ENCODE measurements at regions not wholly inside any gene's neighbourhood (a gene's known extent, or its start where the extent isn't known, plus 50 kb on each side); places are given as distances from the start of the nearest gene placed in this dataset.
"Not testable (repeated sequence)": the region's sequence is repeated elsewhere in the genome, so short reads cannot be mapped to it uniquely, and the experiment has no call there.

DNA sequence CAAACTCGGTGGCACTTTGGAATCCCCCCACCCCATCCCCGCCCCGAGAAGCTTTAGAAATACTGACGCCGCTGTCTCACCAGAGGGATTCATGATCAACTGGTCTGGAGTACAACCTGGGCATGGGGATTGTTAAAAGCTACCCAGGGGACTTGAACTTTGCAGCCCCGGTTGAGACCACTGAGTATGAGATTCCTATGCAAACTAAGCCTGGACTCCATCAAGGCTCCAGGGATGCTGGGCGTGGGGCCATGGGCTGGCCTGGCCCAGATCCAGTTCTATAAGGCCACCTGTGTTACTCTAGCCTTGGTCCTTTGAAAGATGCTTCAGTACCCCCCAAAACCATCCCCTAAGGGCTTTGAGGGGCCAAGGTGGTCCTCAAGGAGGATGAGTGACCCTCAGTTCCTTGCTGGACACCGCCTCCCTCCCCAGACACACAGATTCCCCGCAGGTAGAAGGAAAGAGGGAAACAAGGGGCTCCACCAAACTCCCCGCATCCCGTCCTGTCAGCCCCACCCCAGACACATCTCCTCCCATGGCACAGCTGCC, 68.5 kb downstream of the MRPL36 start:
- DNase-seq (ENCODE audit: low read depth): no peak

DNA sequence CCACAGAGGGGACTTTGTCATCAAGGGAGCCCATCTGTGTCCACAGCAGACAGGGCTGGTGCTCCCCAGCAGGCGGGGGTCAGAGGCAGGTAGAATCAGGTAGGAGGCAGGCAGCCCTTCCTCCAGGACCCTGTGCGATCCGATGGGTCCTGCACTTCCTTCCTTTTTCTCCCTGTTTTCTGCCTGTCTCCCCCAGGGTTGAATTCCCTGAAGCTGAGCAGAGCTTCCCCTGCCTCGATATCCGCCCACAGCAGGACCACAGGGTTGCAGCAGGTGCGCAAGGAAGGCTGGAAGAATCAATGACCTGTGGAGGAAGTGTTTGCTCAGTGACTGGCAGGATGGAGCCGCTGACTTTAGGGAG, 69.2 kb downstream of the MRPL36 start:
- DNase-seq (ENCODE audit: low read depth): no peak

DNA sequence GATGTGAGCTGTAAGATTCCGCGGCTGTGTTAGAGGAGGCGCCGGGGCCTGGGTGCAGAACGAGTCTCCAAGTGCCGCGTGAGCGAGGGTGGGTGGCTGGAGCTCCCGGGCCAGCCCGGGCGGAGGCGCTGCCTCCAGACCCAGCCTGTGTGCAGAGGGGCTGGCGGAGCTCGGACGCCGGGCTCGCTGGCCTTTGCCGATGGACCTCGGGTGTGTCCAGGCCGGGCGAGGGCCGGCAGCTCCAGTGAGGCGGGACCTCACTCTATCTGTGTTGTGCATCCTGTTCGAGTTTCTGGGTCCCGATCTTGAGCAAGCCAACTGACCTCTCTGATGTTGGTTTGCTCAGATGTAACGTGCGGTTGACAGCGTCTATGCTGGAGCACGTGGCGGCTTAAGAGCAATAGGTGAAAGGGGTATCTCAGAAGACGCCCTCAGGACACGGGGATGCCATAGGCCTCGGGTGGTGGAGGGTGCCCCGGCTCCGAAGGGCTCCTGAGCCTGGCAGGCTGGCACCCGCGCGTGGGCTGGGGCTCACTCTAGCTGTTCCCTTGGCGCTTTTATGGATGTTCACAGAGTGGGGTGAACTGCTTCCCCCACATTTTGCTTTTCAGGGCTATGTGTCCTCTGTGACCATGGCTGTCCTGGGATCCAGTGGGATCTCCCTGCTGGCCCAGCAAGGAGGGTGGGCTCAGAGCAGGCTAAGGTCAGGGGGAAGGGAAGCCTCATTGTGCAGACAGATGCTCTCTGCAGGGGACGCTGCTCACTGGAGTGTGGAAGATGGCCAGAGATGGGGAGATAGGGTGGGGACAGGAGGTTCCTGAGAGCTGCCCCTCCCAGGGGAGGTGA, 69.8 kb downstream of the MRPL36 start:
- DNase-seq (ENCODE audit: low read depth): no peak

- DNase-seq (ENCODE audit: low read depth): no peak
These were observed 70.8 kb downstream of the MRPL36 start for GRCh38 chr5:1728846-1729245.

GRCh38 chr5:1727571-1727970, 72.1 kb downstream of the MRPL36 start:
- no peak for DNase-seq (ENCODE audit: low read depth)

DNA sequence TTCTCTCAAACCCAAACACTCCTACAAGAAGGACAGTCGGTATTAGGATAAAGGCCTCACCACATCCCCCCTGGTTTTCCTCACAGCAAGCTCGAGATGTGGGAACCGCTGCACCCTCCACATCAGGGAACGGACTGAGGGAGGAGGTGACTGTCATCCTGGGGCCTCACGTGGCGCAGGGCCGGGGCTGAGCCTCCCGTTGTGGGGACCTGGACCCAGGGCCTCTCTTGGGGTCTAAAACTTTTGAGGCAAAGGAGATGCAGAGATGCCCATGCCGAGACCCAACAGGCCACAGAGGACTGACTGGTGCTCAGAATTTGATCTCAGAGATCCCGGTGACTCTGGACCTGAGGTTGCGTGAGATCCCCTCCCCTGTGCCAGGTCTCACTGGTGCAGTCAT, 72.7 kb downstream of the MRPL36 start:
- no peak for DNase-seq (ENCODE audit: low read depth)

DNA sequence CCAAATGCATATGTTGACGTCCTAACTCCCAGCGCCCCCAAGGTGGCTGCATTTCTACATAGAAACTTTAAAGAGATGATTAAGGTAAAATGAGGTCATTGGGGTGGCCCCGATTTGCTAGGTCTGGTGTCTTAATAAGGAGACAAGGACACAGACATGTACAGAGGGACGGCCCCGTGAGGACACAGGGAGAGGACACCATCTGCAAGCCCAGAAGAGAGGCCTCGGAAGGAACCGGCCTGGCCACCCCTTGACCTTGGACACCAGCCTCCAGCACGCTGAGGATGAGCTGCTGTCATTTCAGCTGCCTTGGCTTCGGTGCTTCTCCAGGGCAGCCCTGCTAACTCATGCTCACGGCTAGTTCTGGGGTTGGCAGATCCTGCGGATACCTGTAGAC, 73.2 kb downstream of the MRPL36 start:
- DNase-seq (ENCODE audit: low read depth): no peak

GRCh38 chr5:1725641-1726468, 73.8 kb downstream of the MRPL36 start:
- DNase-seq (ENCODE audit: low read depth): no peak

GRCh38 chr5:1724822-1725602, 74.6 kb downstream of the MRPL36 start:
- DNase-seq (ENCODE audit: low read depth): no peak

DNA sequence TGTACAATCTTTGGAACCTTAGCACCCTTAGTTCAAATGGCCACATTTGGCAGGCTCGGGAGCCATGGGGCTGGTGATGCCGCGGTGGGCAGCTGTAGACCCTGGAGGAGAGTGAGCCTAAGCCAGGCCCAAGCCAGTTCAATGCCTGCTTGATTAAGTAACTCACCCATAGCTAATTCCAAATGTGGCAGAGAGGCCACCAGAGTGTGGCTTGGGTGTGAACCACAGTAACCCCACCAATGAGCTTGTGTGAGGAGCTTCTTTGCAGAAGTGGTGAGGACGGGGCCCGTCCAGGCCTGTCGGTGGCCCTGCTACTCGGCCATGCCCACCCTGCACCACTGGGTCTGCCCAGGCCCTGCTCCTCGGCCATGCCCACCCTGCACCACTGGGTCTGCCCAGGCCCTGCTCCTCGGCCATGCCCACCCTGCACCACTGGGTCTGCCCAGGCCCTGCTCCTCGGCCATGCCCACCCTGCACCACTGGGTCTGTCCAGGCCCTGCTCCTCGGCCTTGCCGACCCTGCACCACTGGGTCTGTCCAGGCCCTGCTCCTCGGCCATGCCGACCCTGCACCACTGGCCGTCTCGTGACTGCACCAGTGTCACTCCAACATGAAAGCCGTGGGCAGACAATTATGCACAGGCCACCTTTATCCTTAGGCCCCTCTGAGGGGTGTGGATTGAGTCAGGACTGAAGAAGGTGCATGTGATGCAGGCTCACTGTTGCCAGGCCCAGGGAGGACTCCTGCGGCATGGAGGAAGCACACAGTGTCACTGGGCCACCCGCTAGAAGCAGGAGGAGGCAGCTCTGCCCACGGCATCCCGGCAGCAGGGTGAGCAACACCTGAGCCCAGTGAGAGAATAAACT, 75.4 kb downstream of the MRPL36 start:
- no peak for DNase-seq (ENCODE audit: low read depth)

DNA sequence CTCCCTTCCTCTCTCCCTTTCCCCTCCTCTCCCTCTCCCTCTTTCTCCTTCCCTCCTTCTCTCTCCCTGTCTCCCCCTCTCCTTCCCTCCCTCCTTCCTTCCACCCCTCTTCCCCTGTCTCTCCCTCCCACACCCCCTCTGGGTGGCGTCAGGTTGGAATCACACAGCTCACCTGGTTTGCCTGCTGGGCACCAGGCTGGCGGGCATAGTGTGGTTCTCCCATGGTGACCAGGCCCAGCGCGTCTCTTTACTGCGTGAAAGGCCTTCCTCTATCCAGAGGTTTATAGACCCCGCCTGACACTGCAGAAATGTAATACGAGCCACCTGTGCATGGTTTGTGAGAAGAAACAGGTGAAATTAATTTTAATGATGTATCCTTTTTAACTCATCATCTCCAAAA, 76.2 kb downstream of the MRPL36 start:
- no peak for DNase-seq (ENCODE audit: low read depth)

DNA sequence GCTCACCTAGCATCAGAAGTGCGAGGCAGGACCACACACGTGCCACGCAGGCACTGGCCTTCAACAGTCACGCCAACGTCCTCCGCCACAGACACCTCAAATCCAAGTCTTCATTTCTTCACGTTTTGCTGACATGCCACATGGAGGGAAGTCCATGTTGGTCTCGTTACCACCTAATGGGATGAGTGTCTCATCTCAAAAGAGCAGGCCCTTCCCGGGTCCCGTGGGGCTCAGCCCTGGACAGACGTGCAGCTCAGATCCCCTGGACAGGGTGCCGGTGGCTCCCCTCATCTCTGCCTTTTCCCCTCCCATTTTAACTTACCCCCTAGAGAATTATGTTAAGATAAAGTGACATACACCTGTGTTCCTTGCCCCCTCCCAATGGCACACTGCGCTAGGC, 76.8 kb downstream of the MRPL36 start:
- no peak for DNase-seq (ENCODE audit: low read depth)

DNA sequence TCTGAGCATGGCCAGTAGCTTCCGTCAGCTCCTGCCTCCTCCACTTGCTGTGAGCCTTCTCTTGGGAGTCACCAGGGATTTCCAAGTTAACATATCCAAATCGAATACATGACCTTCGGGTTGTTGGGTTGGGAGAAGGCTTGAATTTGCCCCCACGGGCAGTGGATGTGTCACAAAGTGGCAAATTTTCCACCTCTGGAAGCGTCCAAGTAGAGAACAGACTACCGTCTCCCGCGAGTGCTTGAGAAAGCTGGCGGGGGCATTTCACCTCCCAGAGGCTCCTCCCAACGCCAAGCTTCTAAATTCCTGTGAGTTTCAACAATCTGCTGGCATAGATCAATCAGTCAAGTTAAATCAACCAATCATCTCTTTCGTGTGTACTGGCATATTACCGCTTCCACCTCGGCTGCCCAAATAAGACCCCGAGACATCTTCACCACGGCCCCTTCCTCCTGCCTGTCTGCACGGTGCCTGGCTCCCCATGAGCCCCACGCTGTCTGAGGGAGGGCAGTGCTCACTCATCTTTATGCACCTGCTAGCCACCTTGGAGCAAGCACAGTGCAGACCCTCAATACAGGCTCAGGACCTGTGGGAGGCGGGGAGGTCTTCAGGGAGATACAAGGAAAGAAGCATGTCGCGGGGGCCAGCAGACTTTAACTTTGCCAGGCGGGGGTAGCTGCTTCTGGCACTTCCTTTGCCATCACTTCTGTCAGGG, 79.1 kb downstream of the MRPL36 start:
- DNase-seq (ENCODE audit: low read depth): no peak

DNA sequence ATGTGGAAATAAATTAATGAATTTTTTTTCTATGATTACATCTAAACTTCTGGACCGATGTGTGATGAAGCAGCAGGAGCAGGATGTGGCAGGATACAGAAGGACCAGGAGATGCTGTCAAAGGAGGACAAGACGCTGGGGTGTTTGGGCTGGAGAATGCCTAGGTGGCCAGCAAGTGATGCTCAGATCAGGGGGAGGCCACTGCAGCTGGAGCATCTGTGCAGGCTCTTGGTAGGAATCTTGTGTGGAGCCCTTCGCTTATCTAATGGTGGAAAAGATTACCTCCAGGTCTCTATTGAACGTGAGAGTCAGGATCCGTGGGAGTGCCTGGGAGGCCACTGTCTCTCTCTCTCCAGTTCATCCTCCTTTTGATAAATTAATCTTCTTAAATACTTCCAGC, 79.8 kb downstream of the MRPL36 start:
- DNase-seq (ENCODE audit: low read depth): no peak

GRCh38 chr5:1718669-1719068, 81.0 kb downstream of the MRPL36 start:
- no peak for DNase-seq (ENCODE audit: low read depth)

GRCh38 chr5:1710091-1710490, 89.5 kb downstream of the MRPL36 start:
- not testable (repeated sequence) for DNase-seq (ENCODE audit: low read depth)

GRCh38 chr5:1709171-1709803, 90.3 kb downstream of the MRPL36 start:
- no peak for DNase-seq (ENCODE audit: low read depth)

- DNase-seq (ENCODE audit: low read depth): no peak
These were observed 91.0 kb downstream of the MRPL36 start for GRCh38 chr5:1708592-1709141.

DNA sequence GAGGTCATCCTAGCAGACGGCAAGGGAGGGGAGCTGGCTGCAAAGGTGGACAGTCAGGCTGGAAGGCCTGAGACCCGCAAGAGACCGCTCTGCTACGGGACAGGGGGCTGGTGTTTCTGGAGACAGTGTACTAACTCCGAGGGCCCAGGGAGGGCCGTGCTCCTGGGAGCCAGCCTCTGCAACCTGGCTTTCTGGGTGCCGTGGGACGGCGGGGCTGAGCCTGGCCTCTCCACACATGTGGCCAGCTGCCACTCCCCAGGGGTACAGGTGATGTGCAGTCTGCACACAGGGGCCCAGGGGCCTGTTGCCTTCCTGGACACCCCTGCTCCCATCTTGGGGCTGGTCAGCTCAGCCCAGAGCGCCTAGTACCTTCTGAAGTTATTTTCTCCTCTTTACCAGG, 92.2 kb downstream of the MRPL36 start:
- DNase-seq (ENCODE audit: low read depth): no peak

DNA sequence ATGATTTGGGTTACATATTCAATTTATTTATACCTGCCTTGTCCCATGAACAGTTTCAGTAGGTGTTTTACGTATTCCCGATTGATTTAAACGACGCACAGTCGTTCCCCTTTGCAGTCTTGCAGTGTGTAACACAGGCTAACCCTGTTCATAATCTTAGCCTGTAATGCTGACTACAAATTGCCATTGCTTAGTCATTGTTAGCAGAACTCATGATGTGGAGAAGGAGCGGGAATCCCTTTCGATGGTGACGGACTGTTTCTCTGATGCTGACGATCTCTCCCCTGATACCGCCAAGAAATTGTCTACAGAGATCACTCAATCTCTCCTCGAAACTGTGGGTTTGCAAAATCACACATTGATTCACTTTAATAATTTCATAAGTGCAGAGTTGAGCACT, 93.2 kb downstream of the MRPL36 start:
- DNase-seq (ENCODE audit: low read depth): no peak

All from stimulated activated CD8-positive, alpha-beta memory T cell treated with anti-CD3 and anti-CD28 coated beads, Interleukin-4, amount 100 ng/mL, for 24 hours (primary cell).